Left ventricle myocardium inferior (tissue), 1 donor: ENCODE measurements at regions not wholly inside any gene's neighbourhood (a gene's known extent, or its start where the extent isn't known, plus 50 kb on each side); places are given as distances from the start of the nearest gene placed in this dataset.

Source experiments
- DNase-seq: peaks from one replicate; pipeline ENCODE4 v3.0.0-alpha.2; 2020
- H3K27ac ChIP-seq: fragments of 200-600 bp; replicated peaks from 2 replicates; pipeline ENCODE4 v1.8.0; 2021
- H3K27me3 ChIP-seq: fragments of 200-600 bp; 2 replicates; pipeline ENCODE4 v1.8.0; 2021; ENCODE audit warnings: low read depth
- H3K36me3 ChIP-seq: fragments of 200-600 bp; 2 replicates; pipeline ENCODE4 v1.8.0; 2021
- H3K4me1 ChIP-seq: fragments of 200-600 bp; 2 replicates; pipeline ENCODE4 v1.8.0; 2021
- H3K4me3 ChIP-seq: fragments of 200-600 bp; 2 replicates; pipeline ENCODE4 v1.8.0; 2021; ENCODE audit warnings: mild to moderate bottlenecking, moderate library complexity
- H3K9me3 ChIP-seq: fragments of 200-600 bp; replicated peaks from 2 replicates; pipeline ENCODE4 v1.8.0; 2021
- intact Hi-C: fragments of 100-400 bp; cut with micrococcal nuclease; formaldehyde crosslinking; loops from one replicate; pipeline ENCODE4 v1.11.0; 2022
- TF ChIP-seq, protein P1 (sequence below): fragments of 200-600 bp; IDR thresholded peaks from 2 replicates; pipeline ENCODE4 v1.8.0; 2021; ENCODE audit warnings: antibody characterized with exemption, mild to moderate bottlenecking, borderline replicate concordance
- donor health status: DM: no; HTN: yes; CAD: no; lungs with severe emphysema.

DNA sequence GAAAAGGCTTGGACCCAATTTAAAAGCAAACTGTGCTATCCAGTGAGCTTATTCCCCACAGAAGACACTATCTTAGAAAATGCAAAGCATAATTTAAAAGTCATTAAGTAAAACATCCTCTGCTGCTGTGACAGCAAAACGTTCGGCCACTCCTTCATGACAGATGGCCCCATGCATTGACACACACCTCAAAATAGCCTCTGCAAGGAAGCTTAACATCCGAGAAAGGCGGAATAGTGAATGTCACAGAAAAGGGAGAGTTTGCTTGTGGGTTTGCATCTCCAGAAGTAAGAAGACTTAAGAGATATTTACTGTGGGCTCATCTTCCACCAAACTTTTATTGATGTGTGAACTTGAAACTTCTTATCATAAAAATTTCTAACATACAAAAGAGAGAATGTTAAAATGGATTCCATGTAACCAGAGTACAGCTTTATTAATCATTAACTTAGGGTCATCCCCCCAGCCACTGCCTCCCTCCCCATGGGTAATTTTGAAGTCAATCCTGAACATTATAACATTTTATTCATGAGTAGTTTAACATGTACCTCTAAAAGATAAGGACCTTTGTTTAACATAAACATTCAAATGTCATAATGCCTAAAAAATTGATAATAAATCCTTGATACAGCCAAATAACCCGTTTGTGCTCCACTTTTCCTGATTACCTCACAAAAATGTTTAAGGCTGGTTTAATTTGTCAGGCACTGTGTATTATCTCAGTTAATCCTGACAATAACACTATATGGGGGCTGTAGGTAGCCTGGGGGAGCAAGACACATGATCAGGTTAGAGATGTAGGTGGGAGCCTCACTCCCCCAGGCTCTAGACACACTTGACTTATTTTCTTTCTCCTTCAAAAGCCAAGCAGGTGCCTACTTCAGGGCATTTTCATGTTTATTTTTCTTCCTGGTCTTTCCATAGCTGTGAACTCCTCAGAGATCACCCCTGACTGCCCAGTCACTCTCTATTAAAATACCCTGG, 119.7 kb upstream of the TMCC3 start:
- DNase-seq, result no peak
- peaks cover 55% of the 10 kb centered on the region for H3K27me3 ChIP-seq
- intact Hi-C loops, result loop anchor here (10.0 kb wide), 1 partner anchor 225 kb away; no protein-coding TSS in a partner anchor
- no peak overlapping the region for H3K27ac ChIP-seq
- no peaks in the 10 kb centered on the region for H3K36me3 ChIP-seq
- no peak overlapping the region for H3K4me3 ChIP-seq
- TF ChIP-seq, protein P1, sequence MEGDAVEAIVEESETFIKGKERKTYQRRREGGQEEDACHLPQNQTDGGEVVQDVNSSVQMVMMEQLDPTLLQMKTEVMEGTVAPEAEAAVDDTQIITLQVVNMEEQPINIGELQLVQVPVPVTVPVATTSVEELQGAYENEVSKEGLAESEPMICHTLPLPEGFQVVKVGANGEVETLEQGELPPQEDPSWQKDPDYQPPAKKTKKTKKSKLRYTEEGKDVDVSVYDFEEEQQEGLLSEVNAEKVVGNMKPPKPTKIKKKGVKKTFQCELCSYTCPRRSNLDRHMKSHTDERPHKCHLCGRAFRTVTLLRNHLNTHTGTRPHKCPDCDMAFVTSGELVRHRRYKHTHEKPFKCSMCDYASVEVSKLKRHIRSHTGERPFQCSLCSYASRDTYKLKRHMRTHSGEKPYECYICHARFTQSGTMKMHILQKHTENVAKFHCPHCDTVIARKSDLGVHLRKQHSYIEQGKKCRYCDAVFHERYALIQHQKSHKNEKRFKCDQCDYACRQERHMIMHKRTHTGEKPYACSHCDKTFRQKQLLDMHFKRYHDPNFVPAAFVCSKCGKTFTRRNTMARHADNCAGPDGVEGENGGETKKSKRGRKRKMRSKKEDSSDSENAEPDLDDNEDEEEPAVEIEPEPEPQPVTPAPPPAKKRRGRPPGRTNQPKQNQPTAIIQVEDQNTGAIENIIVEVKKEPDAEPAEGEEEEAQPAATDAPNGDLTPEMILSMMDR, result no peak
- H3K9me3 ChIP-seq, result peaks cover 10% of the 10 kb centered on the region
- H3K4me1 ChIP-seq, result peaks cover 7% of the 10 kb centered on the region

DNA sequence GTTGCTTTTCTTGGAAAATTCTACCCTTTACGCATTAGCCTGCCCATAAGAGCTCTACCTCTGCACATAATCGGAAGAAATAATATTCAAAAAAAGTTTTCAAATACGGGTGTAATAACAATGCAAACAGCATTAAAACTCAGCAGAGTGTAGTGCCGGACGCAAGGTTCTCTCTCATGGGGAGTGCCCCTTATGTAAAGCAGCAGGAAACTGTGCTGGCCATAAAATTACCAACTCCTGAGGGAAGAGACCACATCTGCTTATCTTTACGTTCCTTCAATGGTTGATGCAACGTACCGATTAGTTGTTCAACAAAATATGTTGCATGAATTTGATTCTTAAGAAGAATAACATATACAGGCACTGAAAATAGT, 118.7 kb upstream of the TMCC3 start:
- Histone ChIP-seq H3K9me3 (peaks cover 5% of the 10 kb centered on the region), H3K36me3 (no peaks in the 10 kb centered on the region), H3K4me3 (no peak overlapping the region), H3K27ac (no peak overlapping the region), H3K4me1 (peaks cover 7% of the 10 kb centered on the region), H3K27me3 (peaks cover 49% of the 10 kb centered on the region)
- intact Hi-C loops, result loop anchor here (10.0 kb wide), 1 partner anchor 224 kb away; no protein-coding TSS in a partner anchor
- no peak for DNase-seq
- TF ChIP-seq, protein P1, result no peak

DNA sequence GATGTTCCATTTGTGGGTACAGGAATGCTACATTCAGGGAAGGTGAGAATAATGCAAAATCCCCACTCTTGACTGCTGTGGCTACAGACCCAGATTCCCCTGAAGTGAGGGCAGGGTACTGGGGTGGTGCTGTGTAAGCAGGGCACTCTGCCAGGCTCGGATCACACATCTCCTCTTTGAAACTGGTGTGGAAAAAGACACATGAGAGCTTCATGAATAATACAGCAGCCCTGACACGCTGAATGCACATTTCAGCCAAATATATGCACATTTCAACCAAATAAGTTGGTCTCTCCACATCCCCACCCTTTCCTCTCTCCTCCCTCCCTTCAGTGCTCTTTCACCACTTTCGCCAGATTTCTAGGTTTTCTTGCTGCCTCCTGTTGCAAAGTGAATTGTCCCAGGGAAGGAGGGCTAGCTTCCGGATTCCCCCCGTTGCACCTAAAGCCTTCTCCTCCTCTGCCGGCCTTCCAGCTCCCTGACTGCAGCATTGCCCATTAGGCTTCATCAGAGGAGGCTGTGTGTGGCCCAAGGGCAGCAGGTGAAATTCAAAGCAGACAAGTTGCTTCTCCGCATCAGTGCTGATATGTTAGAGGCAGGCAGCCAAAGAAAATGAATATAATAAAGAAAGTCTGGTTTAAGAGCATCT, 118.2 kb upstream of the TMCC3 start:
- Histone ChIP-seq H3K36me3 (no peaks in the 10 kb centered on the region), H3K27ac (no peak overlapping the region), H3K4me1 (peaks cover 7% of the 10 kb centered on the region), H3K9me3 (no peaks in the 10 kb centered on the region), H3K27me3 (peaks cover 44% of the 10 kb centered on the region), H3K4me3 (no peak overlapping the region)
- intact Hi-C loops, result loop anchor here (10.0 kb wide), 1 partner anchor 224 kb away; no protein-coding TSS in a partner anchor
- TF ChIP-seq, protein P1, result no peak
- no peak for DNase-seq

DNA sequence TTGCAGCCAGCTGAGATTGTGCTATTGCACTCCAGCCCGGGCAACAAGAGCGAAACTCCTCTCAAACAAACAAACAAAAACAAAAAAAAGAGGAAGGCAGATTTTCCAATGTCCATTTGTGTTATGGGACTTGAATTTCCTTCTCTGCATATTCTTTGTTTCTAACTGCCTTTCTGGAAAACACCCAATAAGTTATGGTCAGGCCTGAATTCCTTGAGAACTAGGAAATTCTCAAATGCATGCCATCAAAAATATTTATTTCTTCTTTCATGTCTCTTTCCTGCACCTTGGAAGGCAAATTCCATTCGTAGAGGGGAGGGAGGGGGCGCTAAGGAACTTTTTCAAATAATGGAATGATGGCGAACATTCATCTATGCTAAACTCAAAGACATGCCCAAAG, 117.6 kb upstream of the TMCC3 start:
- DNase-seq, result no peak
- peaks cover 39% of the 10 kb centered on the region for H3K27me3 ChIP-seq
- H3K27ac ChIP-seq, result no peak overlapping the region
- peaks cover 7% of the 10 kb centered on the region for H3K4me1 ChIP-seq
- no peaks in the 10 kb centered on the region for H3K9me3 ChIP-seq
- TF ChIP-seq, protein P1, result no peak
- H3K36me3 ChIP-seq, result no peaks in the 10 kb centered on the region
- intact Hi-C loops, result loop anchor here (10.0 kb wide), 1 partner anchor 223 kb away; no protein-coding TSS in a partner anchor
- H3K4me3 ChIP-seq, result no peak overlapping the region

DNA sequence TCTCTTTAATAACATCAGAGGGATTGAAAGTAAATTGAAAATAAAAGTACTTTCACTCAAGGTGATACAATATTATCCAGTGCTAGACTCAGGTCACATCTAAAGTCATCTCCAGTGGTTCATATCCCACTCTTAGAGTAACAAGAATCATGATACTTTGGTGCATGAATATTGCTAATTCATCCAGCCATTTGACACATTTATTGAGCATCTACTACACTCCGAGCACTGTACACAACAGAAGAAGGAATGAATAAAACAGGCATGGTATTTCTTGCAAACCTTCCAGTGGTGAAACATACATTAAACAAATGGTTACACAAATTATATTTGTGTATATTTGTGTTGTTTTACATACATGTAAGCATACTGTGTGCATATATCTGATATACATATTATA, 116.0 kb upstream of the TMCC3 start:
- Histone ChIP-seq H3K27ac (no peak overlapping the region), H3K9me3 (no peaks in the 10 kb centered on the region), H3K4me1 (peaks cover 7% of the 10 kb centered on the region), H3K27me3 (peaks cover 31% of the 10 kb centered on the region), H3K4me3 (no peak overlapping the region), H3K36me3 (no peaks in the 10 kb centered on the region)
- intact Hi-C loops, result loop anchor here (10.0 kb wide), 1 partner anchor 222 kb away; no protein-coding TSS in a partner anchor
- TF ChIP-seq, protein P1, result no peak
- no peak for DNase-seq
